ENCODE measurements at regions not wholly inside any gene's neighbourhood (a gene's known extent, or its start where the extent isn't known, plus 50 kb on each side); places are given as distances from the start of the nearest gene placed in this dataset.

- TF ChIP-seq POLR2AphosphoS5 (IDR thresholded peaks at IDR 0.05) (no peak), POLR2A (IDR thresholded peaks at IDR 0.05) (no peak)
- TF ChIP-seq, protein P1, sequence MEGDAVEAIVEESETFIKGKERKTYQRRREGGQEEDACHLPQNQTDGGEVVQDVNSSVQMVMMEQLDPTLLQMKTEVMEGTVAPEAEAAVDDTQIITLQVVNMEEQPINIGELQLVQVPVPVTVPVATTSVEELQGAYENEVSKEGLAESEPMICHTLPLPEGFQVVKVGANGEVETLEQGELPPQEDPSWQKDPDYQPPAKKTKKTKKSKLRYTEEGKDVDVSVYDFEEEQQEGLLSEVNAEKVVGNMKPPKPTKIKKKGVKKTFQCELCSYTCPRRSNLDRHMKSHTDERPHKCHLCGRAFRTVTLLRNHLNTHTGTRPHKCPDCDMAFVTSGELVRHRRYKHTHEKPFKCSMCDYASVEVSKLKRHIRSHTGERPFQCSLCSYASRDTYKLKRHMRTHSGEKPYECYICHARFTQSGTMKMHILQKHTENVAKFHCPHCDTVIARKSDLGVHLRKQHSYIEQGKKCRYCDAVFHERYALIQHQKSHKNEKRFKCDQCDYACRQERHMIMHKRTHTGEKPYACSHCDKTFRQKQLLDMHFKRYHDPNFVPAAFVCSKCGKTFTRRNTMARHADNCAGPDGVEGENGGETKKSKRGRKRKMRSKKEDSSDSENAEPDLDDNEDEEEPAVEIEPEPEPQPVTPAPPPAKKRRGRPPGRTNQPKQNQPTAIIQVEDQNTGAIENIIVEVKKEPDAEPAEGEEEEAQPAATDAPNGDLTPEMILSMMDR (IDR thresholded peaks at IDR 0.05 in 8 of 11, conservative IDR thresholded peaks at IDR 0.05 in 3 of 11) = no peak
- 77 to 89% (median 80%) methylated on average over 2 of the region's 2 CpGs for WGBS, 5 donors
- intact Hi-C loops (cut with DNase I; ENCODE audit: low total_unique reads) = no loop called here
Measured at GRCh38 chr13:57346786-57347185, 179.8 kb downstream of the PRR20E start.

GRCh38 chr13:57352114-57352513, 185.1 kb downstream of the PRR20E start:
- no peak overlapping the region for H3K4me3 ChIP-seq
- H3K36me3 ChIP-seq = no peaks in the 10 kb centered on the region
- H3K27ac ChIP-seq = no peak overlapping the region
- DNase-seq = no peak
- intact Hi-C loops (cut with DNase I; ENCODE audit: low total_unique reads) = no loop called here
- no peaks in the 10 kb centered on the region for H3K4me1 ChIP-seq
- H3K27me3 ChIP-seq (replicated peaks in 1 of 7) = no peaks in the 10 kb centered on the region
- 71 to 90% (median 87%) methylated on average over 1 of the region's 1 CpG for WGBS, 5 donors
- TF ChIP-seq POLR2AphosphoS5 (IDR thresholded peaks at IDR 0.05) (no peak), POLR2A (IDR thresholded peaks at IDR 0.05) (no peak)
- TF ChIP-seq, protein P1 (IDR thresholded peaks at IDR 0.05 in 8 of 11, conservative IDR thresholded peaks at IDR 0.05 in 3 of 11) = no peak
- no peaks in the 10 kb centered on the region for H3K9me3 ChIP-seq

More at GRCh38 chr13:57346786-57347185, 179.8 kb downstream of the PRR20E start:
- H3K36me3 ChIP-seq = no peaks in the 10 kb centered on the region
- DNase-seq = no peak
- H3K4me1 ChIP-seq = no peaks in the 10 kb centered on the region
- H3K27me3 ChIP-seq (replicated peaks in 1 of 7) = no peaks in the 10 kb centered on the region
- no peak overlapping the region for H3K4me3 ChIP-seq
- H3K9me3 ChIP-seq = peaks cover 0 to 6% (median 0%) of the 10 kb centered on the region in 8 donors
- H3K27ac ChIP-seq = no peak overlapping the region

- WGBS, 5 donors = 54 to 67% (median 56%) methylated on average over 3 of the region's 3 CpGs
Measured at GRCh38 chr13:57353831-57354230, 186.8 kb downstream of the PRR20E start.

GRCh38 chr13:57375876-57376275, 208.9 kb downstream of the PRR20E start:
- intact Hi-C loops (cut with DNase I; ENCODE audit: low total_unique reads) = no loop called here
- H3K4me1 ChIP-seq = no peaks in the 10 kb centered on the region
- no peak for DNase-seq
- no peak overlapping the region for H3K4me3 ChIP-seq
- peaks cover 0 to 9% (median 0%) of the 10 kb centered on the region in 8 donors for H3K9me3 ChIP-seq
- no peak overlapping the region for H3K27ac ChIP-seq
- TF ChIP-seq POLR2AphosphoS5 (IDR thresholded peaks at IDR 0.05) (no peak), POLR2A (IDR thresholded peaks at IDR 0.05) (no peak)
- TF ChIP-seq, protein P1 (IDR thresholded peaks at IDR 0.05 in 8 of 11, conservative IDR thresholded peaks at IDR 0.05 in 3 of 11) = no peak
- H3K27me3 ChIP-seq (replicated peaks in 1 of 7) = no peaks in the 10 kb centered on the region
- H3K36me3 ChIP-seq = no peaks in the 10 kb centered on the region
- 68 to 77% (median 74%) methylated on average over 2 of the region's 2 CpGs for WGBS, 5 donors

More at GRCh38 chr13:57353831-57354230, 186.8 kb downstream of the PRR20E start:
- H3K4me1 ChIP-seq = no peaks in the 10 kb centered on the region
- no peaks in the 10 kb centered on the region for H3K27me3 ChIP-seq (replicated peaks in 1 of 7)
- DNase-seq = no peak
- no peak for TF ChIP-seq POLR2A (IDR thresholded peaks at IDR 0.05)
- TF ChIP-seq, protein P1 (IDR thresholded peaks at IDR 0.05 in 8 of 11, conservative IDR thresholded peaks at IDR 0.05 in 3 of 11) = no peak
- TF ChIP-seq POLR2AphosphoS5 (IDR thresholded peaks at IDR 0.05) = no peak
- no peak overlapping the region for H3K27ac ChIP-seq
- H3K36me3 ChIP-seq = no peaks in the 10 kb centered on the region
- no peaks in the 10 kb centered on the region for H3K9me3 ChIP-seq
- no peak overlapping the region for H3K4me3 ChIP-seq
- intact Hi-C loops (cut with DNase I; ENCODE audit: low total_unique reads) = no loop called here

Measured in spleen (tissue), 11 donors.